Left lung (tissue), 4 donors: ENCODE measurements at regions not wholly inside any gene's neighbourhood (a gene's known extent, or its start where the extent isn't known, plus 50 kb on each side); places are given as distances from the start of the nearest gene placed in this dataset.
"Not testable (repeated sequence)": the region's sequence is repeated elsewhere in the genome, so short reads cannot be mapped to it uniquely, and the experiment has no call there.

ENCODE experiments used
- ATAC-seq: fragments of 200-7000 bp; cut with Tn5 transposase; one replicate; pipeline ENCODE4 v1.9.1; 2020; ENCODE audit warnings: moderate library complexity
- DNase-seq, 4 donors: peaks; one replicate each; pipeline ENCODE4 v3.0.0-alpha.2; 2013 to 2020
- H3K27ac ChIP-seq, 2 donors: fragments of 200-600 bp; sonication (generic) in 1 of 2; one replicate each; pipeline versions ENCODE4 v1.5.0 to v1.8.0; 2020 to 2021
- H3K27me3 ChIP-seq, 2 donors: fragments of 200-600 bp; sonication (generic) in 1 of 2; one replicate each; pipeline versions ENCODE4 v1.5.0 to v1.8.0; 2020 to 2021
- H3K36me3 ChIP-seq, 2 donors: fragments of 200-600 bp; sonication (generic) in 1 of 2; one replicate each; pipeline versions ENCODE4 v1.5.0 to v1.8.0; 2020 to 2021
- H3K4me1 ChIP-seq, 2 donors: fragments of 200-600 bp; one replicate each; pipeline ENCODE4 v1.8.0; 2021
- H3K4me3 ChIP-seq, 2 donors: fragments of 200-600 bp; sonication (generic) in 1 of 2; one replicate each; pipeline versions ENCODE4 v1.5.0 to v1.8.0; 2020 to 2021; ENCODE audit warnings: mild to moderate bottlenecking in 1 of 2
- H3K9me3 ChIP-seq, 2 donors: fragments of 200-600 bp; sonication (generic) in 1 of 2; one replicate each; pipeline versions ENCODE4 v1.5.0 to v1.8.0; 2020 to 2021
- intact Hi-C, 2 donors: fragments of 100-400 bp; cut with DNase I; formaldehyde crosslinking; loops; one replicate each; pipeline versions ENCODE4 v1.11.2 to v1.14.2; 2022
- TF ChIP-seq, protein P1 (sequence below), 2 donors: fragments of 200-600 bp; sonication (generic) in 1 of 2; IDR thresholded peaks; one replicate each; pipeline versions ENCODE4 v1.5.0 to v1.8.0; 2021; ENCODE audit warnings: antibody characterized with exemption in 2 of 2
- donor health status: DM: no; HTN: yes; CAD: no.
- donor health status: DM: no; HTN: no; CAD: no.

DNA sequence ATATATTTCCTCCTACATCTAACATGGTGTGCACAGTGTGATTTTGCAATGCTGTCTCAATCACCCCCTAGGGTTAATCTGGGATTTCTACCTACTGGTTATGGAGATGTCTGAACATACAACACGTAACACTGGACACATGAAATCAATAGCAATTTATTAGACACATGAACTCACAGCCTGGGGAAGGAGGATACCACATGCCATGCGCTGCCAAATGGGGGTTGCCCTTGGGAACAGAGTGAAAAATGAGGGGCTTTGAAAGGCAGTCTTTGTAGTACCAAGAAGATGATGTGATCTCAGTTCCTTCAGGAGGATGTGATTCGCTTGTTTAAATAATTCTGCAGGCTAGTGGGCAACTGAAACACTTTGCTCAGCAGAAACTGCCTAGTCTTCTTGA is 253.6 kb upstream of the LRRC4C start:
- H3K27ac ChIP-seq, result no peak overlapping the region
- no peaks in the 10 kb centered on the region for H3K9me3 ChIP-seq
- no peaks in the 10 kb centered on the region for H3K27me3 ChIP-seq
- TF ChIP-seq, protein P1, sequence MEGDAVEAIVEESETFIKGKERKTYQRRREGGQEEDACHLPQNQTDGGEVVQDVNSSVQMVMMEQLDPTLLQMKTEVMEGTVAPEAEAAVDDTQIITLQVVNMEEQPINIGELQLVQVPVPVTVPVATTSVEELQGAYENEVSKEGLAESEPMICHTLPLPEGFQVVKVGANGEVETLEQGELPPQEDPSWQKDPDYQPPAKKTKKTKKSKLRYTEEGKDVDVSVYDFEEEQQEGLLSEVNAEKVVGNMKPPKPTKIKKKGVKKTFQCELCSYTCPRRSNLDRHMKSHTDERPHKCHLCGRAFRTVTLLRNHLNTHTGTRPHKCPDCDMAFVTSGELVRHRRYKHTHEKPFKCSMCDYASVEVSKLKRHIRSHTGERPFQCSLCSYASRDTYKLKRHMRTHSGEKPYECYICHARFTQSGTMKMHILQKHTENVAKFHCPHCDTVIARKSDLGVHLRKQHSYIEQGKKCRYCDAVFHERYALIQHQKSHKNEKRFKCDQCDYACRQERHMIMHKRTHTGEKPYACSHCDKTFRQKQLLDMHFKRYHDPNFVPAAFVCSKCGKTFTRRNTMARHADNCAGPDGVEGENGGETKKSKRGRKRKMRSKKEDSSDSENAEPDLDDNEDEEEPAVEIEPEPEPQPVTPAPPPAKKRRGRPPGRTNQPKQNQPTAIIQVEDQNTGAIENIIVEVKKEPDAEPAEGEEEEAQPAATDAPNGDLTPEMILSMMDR (IDR thresholded peaks at IDR 0.05), result no peak
- no peak for ATAC-seq
- H3K4me1 ChIP-seq, result no peaks in the 10 kb centered on the region
- no peaks in the 10 kb centered on the region for H3K36me3 ChIP-seq
- H3K4me3 ChIP-seq, result no peak overlapping the region
- intact Hi-C loops, result no loop called here
- DNase-seq, result no peak

DNA sequence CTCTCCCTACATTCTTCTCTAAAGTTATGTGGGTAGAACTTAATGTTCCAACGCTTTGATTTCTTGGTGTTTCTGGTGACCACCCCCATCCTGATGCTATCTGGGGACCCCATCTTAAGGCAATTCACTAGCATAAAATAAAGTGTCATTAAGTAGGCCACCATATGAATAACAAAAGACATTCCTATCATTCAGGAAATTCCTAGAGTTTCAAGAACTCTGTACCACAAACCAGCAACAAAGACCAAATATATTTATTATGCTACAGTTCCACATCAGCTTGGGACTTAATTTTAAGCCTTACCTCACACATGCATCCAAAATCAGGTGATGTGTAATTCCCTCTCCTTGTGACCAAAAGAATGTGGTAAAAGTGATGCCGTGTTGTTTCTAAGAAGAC is 254.6 kb upstream of the LRRC4C start:
- Histone ChIP-seq H3K4me3 (no peak overlapping the region), H3K27ac (no peak overlapping the region), H3K9me3 (no peaks in the 10 kb centered on the region), H3K27me3 (no peaks in the 10 kb centered on the region), H3K36me3 (no peaks in the 10 kb centered on the region), H3K4me1 (no peaks in the 10 kb centered on the region)
- no peak for ATAC-seq
- DNase-seq, result no peak
- intact Hi-C loops, result no loop called here
- TF ChIP-seq, protein P1 (IDR thresholded peaks at IDR 0.05), result no peak

DNA sequence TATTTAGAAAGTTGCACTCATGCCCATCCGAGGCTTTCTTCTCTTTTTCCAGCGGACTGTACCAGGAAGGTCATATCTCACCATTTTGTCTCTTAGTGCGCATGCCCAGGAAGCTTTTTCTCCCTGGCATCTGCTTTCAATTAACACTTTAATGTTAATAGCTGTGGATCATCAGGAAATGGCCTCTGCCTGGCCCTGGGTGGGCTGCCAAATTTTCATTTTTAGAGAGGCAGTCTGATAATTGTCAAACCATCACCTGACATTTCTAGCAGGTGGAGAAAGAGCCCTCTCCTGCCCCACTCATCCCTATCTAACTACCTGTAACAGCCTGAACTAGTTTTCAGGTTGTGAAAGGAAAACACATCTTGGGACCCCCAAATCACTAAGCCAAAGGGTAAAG is 257.4 kb upstream of the LRRC4C start:
- DNase-seq (no peak), ATAC-seq (no peak)
- Histone ChIP-seq H3K27me3 (no peaks in the 10 kb centered on the region), H3K27ac (no peak overlapping the region), H3K4me1 (no peaks in the 10 kb centered on the region), H3K4me3 (no peak overlapping the region), H3K9me3 (peaks cover 0 to 4% of the 10 kb centered on the region in 2 donors), H3K36me3 (no peaks in the 10 kb centered on the region)
- intact Hi-C loops, result no loop called here
- TF ChIP-seq, protein P1 (IDR thresholded peaks at IDR 0.05), result no peak

DNA sequence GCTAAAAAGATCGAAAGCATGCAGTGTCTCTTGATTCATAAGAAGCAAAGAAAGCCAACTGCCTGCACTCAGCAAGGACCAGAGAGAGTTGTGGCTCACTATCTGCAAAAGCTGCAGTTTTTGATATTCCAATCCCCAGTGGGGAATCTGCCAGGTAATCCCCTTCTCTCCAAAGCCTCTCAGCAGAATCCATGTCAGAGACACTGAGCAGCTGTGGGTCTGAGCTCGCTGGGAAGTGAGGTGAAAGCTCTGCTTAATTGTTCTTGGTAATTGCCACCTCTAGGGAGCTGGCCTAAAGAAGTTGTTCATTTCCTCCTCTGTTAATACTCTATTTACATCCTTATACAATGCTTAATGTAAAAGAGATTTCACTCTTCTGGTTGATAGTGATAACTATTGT is 261.3 kb upstream of the LRRC4C start:
- no peaks in the 10 kb centered on the region for H3K27me3 ChIP-seq
- TF ChIP-seq, protein P1 (IDR thresholded peaks at IDR 0.05), result no peak
- no peaks in the 10 kb centered on the region for H3K4me1 ChIP-seq
- H3K4me3 ChIP-seq, result no peak overlapping the region
- no peak overlapping the region for H3K27ac ChIP-seq
- ATAC-seq (no peak), DNase-seq (no peak)
- peaks cover 0 to 11% of the 10 kb centered on the region in 2 donors for H3K9me3 ChIP-seq
- intact Hi-C loops, result no loop called here
- no peaks in the 10 kb centered on the region for H3K36me3 ChIP-seq

DNA sequence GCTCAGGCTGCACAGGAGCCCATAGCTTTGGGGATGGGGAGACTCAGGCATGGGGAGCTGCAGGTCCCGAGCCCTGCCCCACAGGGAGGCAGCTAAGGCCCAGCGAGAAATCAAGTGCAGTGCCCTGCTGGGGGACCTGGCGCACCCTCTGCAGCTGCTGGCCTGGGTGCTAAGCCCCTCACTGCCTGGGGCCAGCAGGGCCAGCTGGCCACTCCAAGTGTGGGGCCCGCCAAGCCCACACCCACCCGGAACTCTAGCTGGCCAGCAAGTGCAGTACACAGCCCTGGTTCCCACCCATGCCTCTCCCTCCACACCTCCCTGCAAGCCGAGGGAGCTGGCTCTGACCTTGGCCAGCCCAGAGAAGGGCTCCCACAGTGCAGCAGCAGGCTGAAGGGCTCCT is 268.7 kb upstream of the LRRC4C start:
- H3K4me1 ChIP-seq, H3K36me3 ChIP-seq, H3K4me3 ChIP-seq, H3K27ac ChIP-seq, intact Hi-C loops, H3K27me3 ChIP-seq, ATAC-seq: not testable (repeated sequence)
- H3K9me3 ChIP-seq, result peaks cover 0 to 23% of the 10 kb centered on the region in 2 donors
- peak in 1 of 4 donors; percentile 54 for DNase-seq

DNA sequence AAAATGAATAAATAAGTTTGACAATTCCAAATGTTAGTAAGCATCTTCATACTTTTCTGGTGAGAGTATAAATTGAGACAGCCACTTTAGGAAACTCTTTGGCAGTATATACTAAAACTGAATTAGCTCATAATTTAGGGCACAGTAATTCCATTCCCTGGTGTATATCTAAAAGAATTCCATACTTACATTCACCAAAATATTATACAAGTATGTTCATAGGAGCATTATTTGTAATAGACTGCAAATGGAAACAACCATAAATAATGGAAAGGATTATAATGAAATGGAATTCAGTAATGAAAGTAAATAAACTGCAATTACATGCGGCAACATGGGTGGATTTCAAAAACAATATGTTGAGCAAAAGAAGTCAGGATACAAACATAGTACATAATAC is 315.8 kb upstream of the LRRC4C start:
- Histone ChIP-seq H3K4me1 (no peaks in the 10 kb centered on the region), H3K9me3 (peaks cover 0 to 36% of the 10 kb centered on the region in 2 donors), H3K27me3 (no peaks in the 10 kb centered on the region), H3K4me3 (no peak overlapping the region), H3K36me3 (no peaks in the 10 kb centered on the region), H3K27ac (no peak overlapping the region)
- intact Hi-C loops, result no loop called here
- DNase-seq, result no peak
- TF ChIP-seq, protein P1 (IDR thresholded peaks at IDR 0.05), result no peak
- no peak for ATAC-seq
